ACC112 (cell line): ENCODE measurements at regions not wholly inside any gene's neighbourhood (a gene's known extent, or its start where the extent isn't known, plus 50 kb on each side); places are given as distances from the start of the nearest gene placed in this dataset.

ENCODE experiments used
- H2AFZ ChIP-seq: fragments of 200-600 bp; sonication (generic); one replicate; pipeline ENCODE4 v1.6.0; 2017; ENCODE audit warnings: antibody characterized with exemption, low read length; ENCODE audit not compliant: unreplicated experiment
- H3K27ac ChIP-seq: fragments of 200-600 bp; sonication (generic); 2 replicates; pipeline ENCODE4 v1.5.1; 2014; ENCODE audit warnings: low read depth, mild to moderate bottlenecking, antibody characterized with exemption, low read length, moderate library complexity
- H3K27me3 ChIP-seq: fragments of 200-600 bp; sonication (generic); 2 replicates; pipeline ENCODE4 v1.6.1; 2014; ENCODE audit warnings: mild to moderate bottlenecking, antibody characterized with exemption, low read length, moderate library complexity, mixed read lengths; ENCODE audit not compliant: insufficient read depth
- H3K36me3 ChIP-seq: fragments of 200-600 bp; sonication (generic); 2 replicates; pipeline ENCODE4 v1.6.1; 2016; ENCODE audit warnings: mild to moderate bottlenecking, antibody characterized with exemption, low read length, moderate library complexity, mixed read lengths; ENCODE audit not compliant: insufficient read depth
- H3K4me1 ChIP-seq: fragments of 200-600 bp; sonication (generic); one replicate; pipeline ENCODE4 v1.6.1; 2016; ENCODE audit warnings: low read length, mixed read lengths; ENCODE audit not compliant: insufficient read depth, unreplicated experiment, control insufficient read depth
- H3K4me3 ChIP-seq: fragments of 200-600 bp; sonication (generic); 2 replicates; pipeline ENCODE4 v1.5.1; 2014; ENCODE audit warnings: mild to moderate bottlenecking, low read depth, low read length
- H3K79me2 ChIP-seq: fragments of 200-600 bp; sonication (generic); one replicate; pipeline ENCODE4 v1.6.0; 2016; ENCODE audit warnings: low read length; ENCODE audit not compliant: control insufficient read depth, unreplicated experiment, insufficient read depth

DNA sequence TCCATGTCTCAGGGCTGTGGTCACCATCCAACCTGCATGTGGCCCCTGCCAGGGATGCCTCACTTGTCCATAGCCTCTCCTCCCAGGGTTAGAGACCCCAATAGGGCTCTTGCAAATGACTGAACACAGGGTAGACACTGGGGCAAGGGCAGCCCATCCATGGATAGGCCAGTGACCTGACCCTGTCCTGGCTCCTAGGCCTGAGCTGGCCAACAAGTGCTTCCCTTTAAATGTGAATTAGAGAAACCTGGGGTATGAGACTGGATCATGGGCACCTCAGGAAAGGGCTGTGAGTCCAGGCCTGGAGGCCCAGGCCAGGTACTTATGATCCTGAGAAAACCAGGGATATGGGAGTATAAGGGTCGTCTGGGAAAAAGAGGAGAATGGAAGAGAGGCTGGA is 64.5 kb downstream of the COPS8 start:
- H2AFZ ChIP-seq = no peak overlapping the region
- peaks cover 12% of the 10 kb centered on the region for H3K4me1 ChIP-seq
- no peaks in the 10 kb centered on the region for H3K27me3 ChIP-seq
- H3K27ac ChIP-seq = peak overlapping the region; percentile 73
- H3K36me3 ChIP-seq = peaks cover 14% of the 10 kb centered on the region
- H3K79me2 ChIP-seq = no peaks in the 10 kb centered on the region
- no peak overlapping the region for H3K4me3 ChIP-seq

DNA sequence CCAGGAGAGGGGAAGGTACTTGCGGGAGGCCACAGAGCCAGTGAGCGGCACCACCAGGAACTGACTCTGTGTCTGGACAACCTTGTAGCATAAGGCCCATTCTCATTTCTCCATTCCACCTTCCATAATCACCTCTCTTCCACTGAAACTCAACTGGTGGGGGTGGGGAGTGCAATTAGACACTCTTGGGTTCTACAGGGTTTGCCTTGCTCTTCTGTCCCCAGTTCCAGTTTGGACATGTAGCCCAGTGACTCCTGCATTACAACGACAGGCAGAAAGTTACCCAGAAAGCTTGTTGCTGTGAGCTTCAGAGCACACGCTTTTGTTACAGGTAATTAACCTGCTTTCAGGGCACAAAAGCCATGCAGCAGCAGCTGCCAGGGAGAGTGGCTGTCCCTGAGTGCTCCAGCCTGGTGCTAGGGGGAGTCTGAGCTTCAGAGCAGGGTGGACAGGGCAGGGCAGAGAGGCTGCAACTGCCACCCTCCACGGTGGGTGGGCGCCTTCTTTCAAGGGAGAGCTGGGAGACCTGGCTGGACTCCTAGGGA is 65.2 kb downstream of the COPS8 start:
- peaks cover 19% of the 10 kb centered on the region for H3K4me1 ChIP-seq
- peaks cover 10% of the 10 kb centered on the region for H3K36me3 ChIP-seq
- no peak overlapping the region for H3K27ac ChIP-seq
- H3K27me3 ChIP-seq = no peaks in the 10 kb centered on the region
- no peaks in the 10 kb centered on the region for H3K79me2 ChIP-seq
- no peak overlapping the region for H3K4me3 ChIP-seq
- no peak overlapping the region for H2AFZ ChIP-seq

DNA sequence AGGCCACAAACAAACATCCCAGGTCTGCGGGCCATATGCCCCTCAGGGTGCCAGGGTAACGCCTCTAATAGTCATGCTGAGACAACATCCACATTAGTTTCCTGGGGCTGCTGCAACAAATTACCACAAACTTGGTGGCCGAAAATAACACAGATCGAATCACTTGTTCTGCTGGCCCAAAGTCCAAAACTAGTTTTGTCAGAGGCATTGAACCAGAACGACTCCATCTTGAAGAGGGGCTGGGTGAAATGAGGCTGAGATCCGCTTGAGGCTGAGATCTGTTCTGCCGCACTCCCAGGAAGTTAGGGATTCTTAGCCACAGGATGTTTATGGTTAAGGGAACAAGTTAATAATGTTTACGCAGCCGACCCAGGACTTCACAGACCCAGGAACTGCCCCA is 66.7 kb downstream of the COPS8 start:
- Histone ChIP-seq H3K4me3 (no peak overlapping the region), H3K36me3 (no peaks in the 10 kb centered on the region), H3K79me2 (no peaks in the 10 kb centered on the region), H3K27ac (no peak overlapping the region), H3K4me1 (peaks cover 32% of the 10 kb centered on the region), H3K27me3 (no peaks in the 10 kb centered on the region), H2AFZ (no peak overlapping the region)

DNA sequence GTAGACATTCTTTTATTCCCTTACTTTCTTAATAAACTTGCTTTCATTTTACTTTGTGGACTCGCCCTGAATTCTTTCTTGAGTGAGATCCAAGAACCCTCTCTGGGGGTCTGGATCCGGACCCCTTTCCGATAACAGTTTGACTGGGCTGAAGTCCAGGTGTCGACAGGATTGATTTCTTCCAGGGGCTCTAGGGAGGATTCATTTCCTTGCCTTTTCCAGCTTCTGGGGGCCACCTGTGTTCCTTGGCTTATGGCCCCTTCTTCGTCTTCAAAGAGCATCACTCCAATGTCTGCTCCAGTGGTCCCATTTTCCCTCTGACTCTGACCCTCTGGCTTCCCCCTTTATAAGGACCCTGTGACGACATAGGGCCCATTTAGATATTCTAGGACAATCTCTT is 67.5 kb downstream of the COPS8 start:
- Histone ChIP-seq H3K4me1 (peaks cover 40% of the 10 kb centered on the region), H2AFZ (no peak overlapping the region), H3K79me2 (no peaks in the 10 kb centered on the region), H3K36me3 (no peaks in the 10 kb centered on the region), H3K27me3 (no peaks in the 10 kb centered on the region), H3K27ac (no peak overlapping the region), H3K4me3 (no peak overlapping the region)

DNA sequence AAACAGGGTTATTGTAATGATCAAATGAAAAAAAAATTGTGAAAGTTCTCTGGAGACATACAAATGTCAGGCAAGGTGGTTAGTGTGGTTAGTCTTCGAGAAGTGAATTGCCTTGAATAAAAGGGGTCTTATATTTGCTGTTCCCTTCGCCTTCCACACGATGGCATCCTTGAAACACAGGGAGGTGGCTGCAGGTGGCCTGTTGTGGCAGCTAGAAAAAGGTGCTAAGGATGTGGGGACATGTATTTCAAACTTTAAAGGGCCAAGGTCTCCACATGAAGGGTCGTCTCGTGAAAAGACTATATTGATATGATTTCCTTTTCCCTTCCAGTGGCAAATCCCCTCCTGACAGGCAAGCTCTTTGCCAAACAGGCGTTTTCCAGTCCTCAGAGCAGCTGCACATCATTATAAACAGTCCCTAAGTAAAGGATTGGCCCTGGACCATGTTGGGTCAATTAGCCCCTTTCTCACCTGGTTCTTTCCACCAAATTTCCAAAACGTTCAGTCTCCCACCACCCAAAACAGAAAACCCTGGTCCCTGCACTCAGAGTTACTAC is 68.5 kb downstream of the COPS8 start:
- peaks cover 46% of the 10 kb centered on the region for H3K4me1 ChIP-seq
- H2AFZ ChIP-seq = no peak overlapping the region
- no peaks in the 10 kb centered on the region for H3K79me2 ChIP-seq
- H3K4me3 ChIP-seq = no peak overlapping the region
- H3K27ac ChIP-seq = peak overlapping the region; percentile 99; the same call in 1 of the 2 replicates
- no peaks in the 10 kb centered on the region for H3K27me3 ChIP-seq
- H3K36me3 ChIP-seq = no peaks in the 10 kb centered on the region

DNA sequence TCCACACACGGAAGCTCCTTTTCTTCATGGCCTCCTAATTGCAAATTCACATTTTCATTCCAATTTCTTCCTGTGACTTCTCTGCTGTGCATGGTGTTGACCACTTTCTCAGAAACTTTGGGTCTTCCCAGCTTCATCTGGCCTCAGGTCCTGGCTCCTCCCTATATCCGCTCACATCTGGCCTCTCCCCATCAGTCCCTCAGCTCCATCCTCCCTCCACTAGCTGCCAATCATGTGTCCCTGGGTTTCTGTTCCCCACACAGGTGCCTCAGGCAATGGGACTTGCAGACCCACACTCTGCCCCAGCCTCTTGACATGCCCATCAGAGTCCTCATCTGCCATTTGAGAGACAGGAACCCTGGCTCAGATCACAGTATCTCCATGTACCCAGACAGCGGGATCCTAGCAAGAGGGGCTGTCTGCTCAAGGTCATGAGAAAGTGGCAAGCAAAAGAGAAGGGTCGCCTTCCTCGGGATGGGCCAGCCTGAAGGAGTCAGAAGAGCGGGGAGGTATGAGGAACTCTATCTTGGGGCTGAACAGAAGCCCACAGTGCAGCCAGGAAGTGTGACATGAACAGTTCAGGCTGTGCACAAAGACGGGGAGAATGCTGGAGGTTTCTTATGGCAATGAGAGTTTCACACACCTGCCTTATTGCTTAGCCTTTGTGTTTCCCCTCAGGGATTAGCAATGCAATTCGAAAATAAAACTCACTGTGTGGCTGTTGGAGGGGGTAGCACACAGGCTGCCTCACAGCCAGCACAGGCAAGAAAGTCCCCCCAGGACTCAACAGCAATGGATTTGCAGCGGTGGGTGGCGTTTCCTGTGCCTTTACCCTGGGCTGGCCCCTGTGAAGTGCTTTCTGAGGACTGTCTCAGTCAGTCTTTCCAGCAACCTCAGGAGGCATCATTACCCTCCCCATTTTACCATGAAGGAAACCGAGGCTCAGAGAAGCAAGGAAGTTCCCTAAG is 69.5 kb downstream of the COPS8 start:
- Histone ChIP-seq H2AFZ (no peak overlapping the region), H3K4me3 (no peak overlapping the region), H3K27ac (peak overlapping the region; percentile 99), H3K4me1 (peaks cover 49% of the 10 kb centered on the region), H3K27me3 (no peaks in the 10 kb centered on the region), H3K36me3 (no peaks in the 10 kb centered on the region), H3K79me2 (no peaks in the 10 kb centered on the region)

DNA sequence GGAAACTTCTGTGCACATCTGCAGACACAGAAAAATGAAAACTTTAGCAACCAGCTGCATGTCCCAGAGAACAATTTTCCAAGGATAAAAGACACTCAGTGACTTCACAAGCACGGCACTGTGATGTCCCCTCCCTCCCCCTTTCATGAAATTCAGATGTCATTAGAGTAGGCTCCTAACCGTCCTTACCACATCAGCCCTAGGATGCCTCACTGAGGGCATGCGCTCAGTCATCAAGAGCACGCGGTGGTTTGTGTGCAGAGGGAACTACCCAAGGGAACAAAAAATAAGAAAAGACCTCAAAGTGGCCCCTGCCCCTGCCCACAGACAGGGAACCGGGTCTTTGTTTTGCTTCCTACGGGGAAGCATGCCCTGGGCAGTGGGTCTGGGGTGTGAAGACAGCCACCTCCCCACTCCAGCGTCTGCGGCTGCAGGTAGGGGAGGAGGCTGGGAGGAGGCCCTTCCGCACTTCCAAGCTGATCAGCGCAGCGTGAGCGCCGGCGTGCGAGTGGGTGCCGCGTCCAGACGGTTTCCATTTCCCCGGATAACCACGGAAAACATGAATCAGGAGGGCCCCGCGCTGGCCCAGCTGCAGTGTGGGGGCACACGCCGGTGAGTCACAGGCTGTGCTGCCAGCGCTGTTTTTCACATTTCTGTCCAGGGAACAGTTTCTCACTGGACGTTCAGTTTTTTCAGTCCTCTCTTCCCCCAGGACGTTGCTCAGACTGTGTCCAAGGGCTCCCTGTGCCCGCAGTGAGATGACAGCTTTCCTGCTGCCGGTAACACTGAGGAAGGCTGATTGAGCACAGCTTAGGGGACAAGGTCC is 70.6 kb downstream of the COPS8 start:
- no peaks in the 10 kb centered on the region for H3K27me3 ChIP-seq
- peaks cover 50% of the 10 kb centered on the region for H3K4me1 ChIP-seq
- peak overlapping the region; percentile 32 for H3K4me3 ChIP-seq
- H2AFZ ChIP-seq = no peak overlapping the region
- H3K36me3 ChIP-seq = no peaks in the 10 kb centered on the region
- peak overlapping the region; percentile 99 for H3K27ac ChIP-seq
- H3K79me2 ChIP-seq = no peaks in the 10 kb centered on the region

DNA sequence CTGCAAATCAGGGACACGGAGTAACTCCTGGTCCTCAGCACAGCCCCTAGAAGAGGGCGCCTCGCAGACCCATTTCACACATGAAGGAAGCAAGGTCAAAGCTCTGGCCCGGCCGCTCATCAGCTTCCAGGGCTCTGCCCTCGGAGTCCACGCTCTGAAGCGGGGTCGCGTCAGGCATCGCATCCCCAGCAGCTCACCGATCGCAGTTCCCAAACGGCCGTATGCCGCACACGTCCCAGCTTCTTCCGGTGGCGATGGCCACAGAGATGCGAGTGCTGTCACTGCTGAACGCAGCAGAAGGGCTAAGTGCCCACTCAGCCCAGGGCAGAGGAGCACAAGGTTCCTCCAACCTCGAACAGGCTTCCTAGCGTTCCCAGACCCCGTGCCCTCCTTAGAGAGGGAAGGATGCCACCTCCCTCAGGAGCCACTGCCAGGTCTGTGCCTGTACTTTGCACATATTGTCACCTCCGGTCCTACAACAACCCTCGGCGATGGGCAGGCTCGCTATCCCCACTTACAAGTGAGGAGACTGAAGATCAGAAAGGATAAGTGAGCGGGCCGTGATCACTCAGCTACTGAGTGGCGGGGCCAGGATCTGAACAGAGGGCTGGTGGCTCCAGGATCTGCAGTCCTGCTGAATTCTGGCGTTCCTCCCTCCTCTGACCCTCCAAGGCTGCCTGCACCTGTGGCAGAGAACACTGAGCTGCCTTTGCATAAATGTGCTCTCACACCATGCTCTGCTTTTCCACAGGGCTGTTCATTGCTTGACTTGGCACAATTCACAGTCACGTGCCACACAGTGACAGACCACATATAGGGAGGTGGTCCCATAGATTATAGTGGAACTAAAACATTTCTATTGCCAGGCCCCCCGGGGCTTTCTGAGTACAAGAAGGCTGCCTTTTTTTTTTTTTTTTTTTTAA is 71.4 kb downstream of the COPS8 start:
- Histone ChIP-seq H3K4me3 (no peak overlapping the region), H3K27me3 (no peaks in the 10 kb centered on the region), H3K27ac (peak overlapping the region; percentile 99), H3K79me2 (no peaks in the 10 kb centered on the region), H2AFZ (no peak overlapping the region), H3K4me1 (peaks cover 50% of the 10 kb centered on the region), H3K36me3 (no peaks in the 10 kb centered on the region)

DNA sequence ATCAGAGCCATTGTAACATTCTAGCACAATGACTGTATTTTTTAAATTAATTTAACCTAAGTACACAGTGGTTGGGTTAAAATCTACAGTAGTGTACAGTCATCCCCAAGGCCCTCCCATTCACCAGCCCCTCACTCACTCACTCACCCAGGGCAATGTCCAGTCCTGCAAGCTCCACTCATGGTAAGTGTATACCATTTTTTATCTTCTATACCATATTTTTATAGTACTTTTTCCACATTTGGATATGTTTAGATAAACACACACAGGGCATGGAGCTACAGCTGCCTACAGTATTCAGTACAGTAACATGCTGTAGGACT is 72.1 kb downstream of the COPS8 start:
- Histone ChIP-seq H3K4me3 (no peak overlapping the region), H3K27me3 (no peaks in the 10 kb centered on the region), H2AFZ (no peak overlapping the region), H3K79me2 (no peaks in the 10 kb centered on the region), H3K36me3 (no peaks in the 10 kb centered on the region), H3K4me1 (peaks cover 50% of the 10 kb centered on the region), H3K27ac (peak overlapping the region; percentile 99)

DNA sequence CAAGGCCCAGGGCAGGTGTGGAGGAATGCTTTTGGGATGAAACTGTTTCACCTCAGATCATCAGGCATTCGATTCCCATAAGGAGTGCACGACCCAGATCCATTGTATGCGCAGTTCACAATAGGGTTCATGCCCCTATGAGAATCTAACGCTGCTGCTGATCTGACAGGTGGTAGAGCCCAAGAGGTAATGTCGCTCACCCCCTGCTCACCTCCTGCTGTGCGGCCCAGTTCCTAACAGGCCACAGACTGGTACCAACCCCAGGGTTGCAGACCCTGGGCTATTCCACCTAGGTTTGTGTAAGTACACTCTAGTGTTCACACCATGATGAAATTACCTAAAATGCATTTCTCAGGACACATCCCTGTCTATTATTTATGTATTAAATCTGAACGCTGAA is 72.5 kb downstream of the COPS8 start:
- H3K27ac ChIP-seq = peak overlapping the region; percentile 99

More for the DNA sequence above, 72.5 kb downstream of the COPS8 start:
- H3K4me1 ChIP-seq = peaks cover 50% of the 10 kb centered on the region
- no peaks in the 10 kb centered on the region for H3K79me2 ChIP-seq
- no peaks in the 10 kb centered on the region for H3K27me3 ChIP-seq
- no peak overlapping the region for H2AFZ ChIP-seq
- no peak overlapping the region for H3K4me3 ChIP-seq
- no peaks in the 10 kb centered on the region for H3K36me3 ChIP-seq
